T-helper 2 cell treated with Interferon-gamma antibody and Interleukin-4, amounts not matched to agents 100 ng/mL and 5 ng/mL, for 36 hours (primary cell): ENCODE measurements at regions not wholly inside any gene's neighbourhood (a gene's known extent, or its start where the extent isn't known, plus 50 kb on each side); places are given as distances from the start of the nearest gene placed in this dataset.

ENCODE experiments used
- intact Hi-C: fragments of 100-400 bp; cut with micrococcal nuclease; formaldehyde crosslinking; loops from one replicate; pipeline ENCODE4 v1.15.1; 2023

GRCh38 chr9:14399756-14400657, 86.1 kb upstream of the NFIB start:
- intact Hi-C loops: no loop called here

- intact Hi-C loops: no loop called here
Measured at GRCh38 chr9:14398473-14398872, 84.5 kb upstream of the NFIB start.

- intact Hi-C loops: no loop called here
Measured at GRCh38 chr9:14396171-14396570, 82.2 kb upstream of the NFIB start.

GRCh38 chr9:14395317-14396082, 81.6 kb upstream of the NFIB start:
- intact Hi-C loops: no loop called here

GRCh38 chr9:14393418-14393817, 79.5 kb upstream of the NFIB start:
- intact Hi-C loops: no loop called here

GRCh38 chr9:14391620-14392019, 77.7 kb upstream of the NFIB start:
- intact Hi-C loops: no loop called here

GRCh38 chr9:14389657-14390056, 75.7 kb upstream of the NFIB start:
- intact Hi-C loops: no loop called here

- intact Hi-C loops: no loop called here
Measured at GRCh38 chr9:14389146-14389545, 75.2 kb upstream of the NFIB start.

GRCh38 chr9:14383773-14384172, 69.8 kb upstream of the NFIB start:
- intact Hi-C loops: no loop called here

- intact Hi-C loops: no loop called here
Measured at GRCh38 chr9:14383294-14383693, 69.4 kb upstream of the NFIB start.

- intact Hi-C loops: no loop called here
Measured at GRCh38 chr9:14380061-14380836, 66.3 kb upstream of the NFIB start.

GRCh38 chr9:14379280-14379679, 65.3 kb upstream of the NFIB start:
- intact Hi-C loops: no loop called here

GRCh38 chr9:14373706-14374105, 59.8 kb upstream of the NFIB start:
- intact Hi-C loops: no loop called here

- intact Hi-C loops: no loop called here
Measured at GRCh38 chr9:14373336-14373666, 59.4 kb upstream of the NFIB start.

GRCh38 chr9:14372437-14373335, 58.7 kb upstream of the NFIB start:
- intact Hi-C loops: no loop called here

- intact Hi-C loops: no loop called here
Measured at GRCh38 chr9:14369011-14369410, 55.1 kb upstream of the NFIB start.

GRCh38 chr9:14366076-14366475, 52.1 kb upstream of the NFIB start:
- intact Hi-C loops: no loop called here

GRCh38 chr9:14365670-14366069, 51.7 kb upstream of the NFIB start:
- intact Hi-C loops: no loop called here
